SKM-1 treated with dmso at 0.1 percent for 144 hours (cell line): ENCODE measurements at regions not wholly inside any gene's neighbourhood (a gene's known extent, or its start where the extent isn't known, plus 50 kb on each side); places are given as distances from the start of the nearest gene placed in this dataset.
"Not testable (repeated sequence)": the region's sequence is repeated elsewhere in the genome, so short reads cannot be mapped to it uniquely, and the experiment has no call there.

ENCODE experiments used
- DNase-seq: peaks from one replicate; lab custom pipeline; 2025; ENCODE audit not compliant: unreplicated experiment; lab: John Stamatoyannopoulos, UW

DNA sequence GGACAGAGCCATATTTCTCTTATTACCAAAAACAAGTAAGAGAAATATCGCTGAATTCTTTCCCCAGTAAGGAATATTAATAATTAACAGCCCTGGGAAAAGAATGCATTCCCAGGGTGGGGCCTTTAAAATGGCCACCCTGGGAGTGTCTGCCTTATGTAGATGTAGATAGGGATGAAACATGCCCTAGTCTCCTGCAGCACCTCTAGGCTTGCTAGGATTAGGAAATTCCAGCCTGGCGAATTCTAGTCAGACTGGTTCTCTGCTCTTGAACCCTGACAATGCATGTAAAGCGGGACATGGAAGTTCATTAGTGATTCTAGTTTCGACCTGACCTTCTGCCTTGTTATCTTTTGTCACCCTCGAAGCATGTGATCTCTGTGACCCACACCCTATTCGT lies 405.2 kb upstream of the MAP2 start:
- DNase-seq, result not testable (repeated sequence)

DNA sequence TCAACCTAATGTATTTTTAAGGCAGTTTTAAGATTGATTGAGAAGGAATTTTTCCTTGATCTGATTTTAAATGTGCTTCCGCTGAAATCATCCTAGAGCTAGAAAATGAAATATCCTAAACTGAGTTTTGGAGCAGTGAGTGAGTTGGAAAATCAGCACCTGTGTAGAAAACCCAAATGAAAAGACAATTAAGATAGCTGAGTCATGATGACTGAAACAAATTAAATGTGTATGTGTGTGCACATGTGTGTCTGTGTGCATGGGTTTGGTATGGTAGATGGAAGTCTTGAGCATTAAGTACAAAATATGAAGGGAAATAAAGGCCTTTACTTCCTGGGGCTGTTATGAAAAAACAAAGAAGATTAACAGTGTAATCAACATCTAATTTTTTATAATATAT lies 394.6 kb upstream of the MAP2 start:
- no peak for DNase-seq

DNA sequence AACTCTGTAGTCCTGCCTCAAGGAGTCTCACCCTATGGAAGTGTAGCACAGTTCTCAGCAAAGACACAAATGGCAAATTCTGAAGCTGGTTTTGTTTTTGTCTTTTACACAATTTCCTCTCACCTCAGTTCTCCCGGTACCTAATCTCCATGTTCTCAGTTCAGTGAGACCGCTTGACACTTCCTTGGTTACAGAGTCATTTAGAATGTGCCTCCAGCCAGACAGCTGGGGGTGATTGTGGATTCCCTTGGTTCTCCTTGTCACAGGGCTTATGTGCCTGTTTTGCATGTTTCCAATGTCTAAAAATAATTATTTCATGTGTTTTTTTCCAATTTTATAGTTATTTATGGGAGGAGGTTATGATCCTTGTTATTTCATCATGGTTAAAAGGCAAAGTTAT lies 379.5 kb upstream of the MAP2 start:
- no peak for DNase-seq

DNA sequence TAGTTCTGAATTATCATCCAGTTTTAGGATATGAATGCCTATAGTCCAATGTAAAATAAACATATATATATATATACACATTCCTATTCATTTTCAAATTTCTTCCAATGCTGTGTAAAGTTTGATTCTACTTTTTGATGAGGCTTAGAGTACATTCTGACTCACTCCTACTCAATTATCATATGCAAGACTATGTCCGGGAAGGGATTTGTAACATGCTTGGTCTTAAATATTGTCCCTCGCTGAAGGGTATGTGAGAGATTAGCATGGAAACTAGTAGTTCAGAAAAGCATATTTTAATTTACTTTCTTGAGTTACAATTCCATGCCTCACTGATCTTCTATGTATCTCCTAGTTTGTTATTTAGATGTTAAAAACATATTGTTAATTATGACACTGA lies 377.7 kb upstream of the MAP2 start:
- DNase-seq, result no peak

DNA sequence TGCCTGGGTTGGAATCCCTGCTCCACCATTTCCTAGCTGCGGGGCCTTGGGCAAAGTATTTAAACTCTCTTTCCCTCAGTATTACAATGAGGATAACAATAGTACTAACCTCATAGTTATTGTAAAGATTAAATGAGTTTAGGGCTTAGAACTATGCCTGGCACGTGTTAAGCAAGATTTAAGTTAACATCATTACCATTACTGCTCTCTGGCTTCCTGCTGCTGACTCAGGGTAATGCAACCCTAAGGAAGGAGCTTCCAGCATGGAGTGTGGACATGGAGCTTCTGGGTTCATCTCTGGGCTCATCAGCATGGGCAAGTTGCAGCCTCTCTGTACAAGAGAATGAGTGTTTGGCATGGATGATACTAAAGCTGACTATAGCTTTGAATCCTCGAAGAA lies 374.2 kb upstream of the MAP2 start:
- no peak for DNase-seq

DNA sequence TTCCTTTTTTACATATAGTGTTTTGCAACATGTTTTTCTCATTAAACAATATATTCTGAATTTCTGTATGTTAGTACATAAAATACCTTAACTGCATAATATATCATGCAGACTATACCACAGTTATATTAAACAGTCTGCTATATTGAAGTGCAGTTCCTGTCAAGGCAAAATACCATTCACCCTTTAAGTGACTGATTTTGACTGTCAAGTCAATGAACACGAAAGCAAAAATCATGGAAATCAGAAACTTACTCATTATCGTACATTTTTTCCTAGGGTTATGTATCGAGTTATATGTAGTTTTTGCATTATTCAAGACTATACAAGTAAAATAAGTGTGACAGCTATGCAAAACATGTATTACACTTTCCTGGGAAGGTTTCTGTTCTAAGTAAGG lies 361.6 kb upstream of the MAP2 start:
- DNase-seq, result no peak

DNA sequence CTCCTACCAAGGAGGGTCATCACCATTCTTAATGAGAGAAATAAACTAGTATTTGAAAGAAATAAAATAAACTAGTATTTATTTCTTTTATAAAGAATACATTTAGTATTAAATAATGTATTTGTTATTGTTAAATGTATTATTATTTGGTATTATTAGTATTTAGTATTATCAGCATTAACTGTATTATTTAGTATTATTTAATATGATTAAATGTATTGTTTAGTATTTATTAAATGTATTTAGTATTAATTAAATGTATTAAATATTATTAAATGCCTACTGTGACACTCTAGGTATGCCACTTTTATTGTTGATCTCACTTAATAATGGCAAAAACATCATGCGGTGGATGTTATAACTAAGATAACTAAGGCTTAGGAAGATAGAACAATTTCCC lies 353.6 kb upstream of the MAP2 start:
- DNase-seq, result no peak

DNA sequence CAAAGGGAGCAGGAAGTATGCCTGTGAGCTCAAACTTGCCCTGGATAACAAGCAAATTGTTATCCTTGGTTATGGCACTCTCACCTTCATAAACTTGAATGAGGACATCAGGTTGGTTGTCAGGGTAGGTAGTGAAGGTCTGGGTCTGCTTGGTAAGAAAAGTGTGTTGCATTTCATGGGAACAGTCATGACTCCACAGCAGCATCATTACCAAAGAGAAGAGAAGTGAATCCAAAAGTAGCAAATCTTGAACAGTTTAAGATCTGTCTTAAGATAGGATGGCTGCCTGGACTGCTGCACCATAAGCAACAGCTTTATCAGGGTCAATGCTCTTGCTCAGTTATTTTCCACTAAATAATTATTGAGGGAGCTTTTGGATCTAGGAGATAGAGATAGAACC lies 350.7 kb upstream of the MAP2 start:
- no peak for DNase-seq

DNA sequence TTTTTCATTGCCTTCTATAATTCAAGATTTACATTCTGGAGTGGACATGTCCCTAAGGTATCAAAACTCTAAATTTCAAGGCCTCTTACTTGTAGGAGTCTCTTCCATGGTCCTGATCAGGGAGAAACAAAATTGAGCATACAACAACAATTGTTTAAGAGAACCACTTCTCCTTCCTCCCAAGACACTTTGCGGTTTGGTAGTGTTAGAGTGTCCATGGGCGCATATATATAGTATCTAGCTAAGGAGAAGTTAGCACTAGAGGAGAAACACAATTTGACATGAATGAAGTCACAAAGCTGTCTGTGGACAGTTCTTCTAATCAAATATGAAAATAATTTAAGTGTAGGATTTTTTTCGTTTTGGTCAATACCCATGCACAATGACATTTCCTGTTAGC lies 349.1 kb upstream of the MAP2 start:
- no peak for DNase-seq

DNA sequence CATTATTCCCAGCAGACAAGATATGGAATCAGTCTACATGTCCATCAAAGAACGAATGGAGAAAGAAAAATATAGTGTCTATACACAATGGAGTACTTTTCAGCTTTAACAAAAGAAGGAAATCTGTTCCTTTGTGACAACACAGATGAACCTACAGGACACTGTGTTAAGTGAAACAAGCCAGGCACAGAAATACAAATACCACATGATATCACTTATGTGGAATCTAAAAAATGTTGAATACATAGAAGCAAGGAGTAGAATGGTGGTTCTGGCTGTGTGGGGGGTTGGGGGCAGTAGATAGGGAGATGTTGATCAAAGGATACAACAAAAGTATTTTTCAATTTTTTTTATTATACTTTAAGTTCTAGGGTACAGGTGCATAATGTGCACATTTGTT lies 347.7 kb upstream of the MAP2 start:
- DNase-seq, result no peak

DNA sequence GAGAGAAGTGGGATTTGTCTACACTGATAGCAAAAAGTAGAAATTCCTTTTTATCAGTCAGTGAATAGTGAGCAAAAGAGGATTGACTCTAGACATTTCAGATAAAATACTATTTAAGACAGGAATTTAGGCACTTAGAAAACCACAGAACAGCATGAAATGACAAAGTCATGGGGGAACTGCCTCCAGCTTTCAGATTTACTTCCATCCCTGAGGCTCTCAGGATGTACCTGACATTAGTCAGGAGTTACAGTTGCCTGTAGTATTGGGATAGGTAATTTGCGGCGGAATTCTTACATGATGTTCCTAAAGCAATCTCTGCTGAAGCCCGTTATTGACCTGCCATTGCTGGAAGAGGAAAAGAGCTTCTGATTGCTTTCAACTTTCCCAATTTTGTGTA lies 337.1 kb upstream of the MAP2 start:
- no peak for DNase-seq

DNA sequence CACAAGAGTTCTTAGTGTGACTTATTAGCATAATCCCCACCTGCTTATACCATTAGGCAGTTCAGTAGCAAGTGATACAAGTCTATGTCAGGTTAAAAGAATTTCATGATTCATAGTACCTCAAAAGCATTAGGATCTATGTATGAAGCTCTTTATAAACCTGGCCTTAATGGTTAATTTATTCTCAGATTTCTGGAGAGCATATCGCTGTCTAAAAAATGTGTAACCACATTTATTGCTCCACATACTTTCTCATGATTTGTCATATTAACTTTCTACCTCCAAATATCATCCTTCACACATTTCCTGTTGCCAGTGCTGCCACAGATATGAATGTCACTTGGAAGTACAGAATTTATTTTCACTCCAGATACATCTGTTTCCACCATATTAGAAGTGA lies 332.8 kb upstream of the MAP2 start:
- no peak for DNase-seq

DNA sequence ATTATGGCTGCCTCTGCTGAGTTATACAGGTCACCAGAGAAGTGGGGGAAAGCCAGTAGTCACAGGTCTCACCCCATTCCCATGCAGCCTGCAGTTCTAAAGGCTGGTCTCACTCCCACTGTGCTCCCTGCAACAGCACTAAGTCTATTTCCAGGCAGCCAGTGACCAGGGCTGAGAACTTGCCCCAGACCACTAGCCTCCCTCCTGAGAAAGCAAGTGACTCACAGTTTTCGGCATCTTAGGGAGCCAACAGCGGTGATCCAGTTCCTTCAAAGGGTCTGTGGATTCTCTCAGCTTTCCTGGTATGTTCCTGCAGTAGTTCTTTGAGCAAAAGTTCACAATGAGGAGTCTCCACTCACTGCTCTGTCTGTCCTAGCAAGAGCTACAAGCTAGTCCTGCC lies 329.6 kb upstream of the MAP2 start:
- DNase-seq, result no peak

DNA sequence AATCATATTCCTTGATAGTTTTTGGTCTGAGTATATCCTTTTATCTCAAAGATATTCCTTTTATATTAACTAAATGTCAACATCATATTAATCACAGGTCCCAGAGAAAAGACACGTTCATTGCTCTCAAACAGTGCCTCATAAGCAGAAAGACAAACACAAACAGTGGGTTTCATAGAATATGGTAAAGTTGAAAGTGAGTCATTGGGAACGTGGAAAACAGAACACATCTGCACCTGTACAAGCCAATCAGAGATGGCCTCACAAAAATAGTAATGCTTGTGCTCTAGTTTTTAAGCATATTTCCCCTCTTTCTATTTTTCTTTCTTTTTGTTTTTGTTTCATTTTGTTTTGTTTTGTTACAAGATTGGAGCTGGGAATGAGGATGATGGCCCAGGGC lies 328.4 kb upstream of the MAP2 start:
- DNase-seq, result no peak

DNA sequence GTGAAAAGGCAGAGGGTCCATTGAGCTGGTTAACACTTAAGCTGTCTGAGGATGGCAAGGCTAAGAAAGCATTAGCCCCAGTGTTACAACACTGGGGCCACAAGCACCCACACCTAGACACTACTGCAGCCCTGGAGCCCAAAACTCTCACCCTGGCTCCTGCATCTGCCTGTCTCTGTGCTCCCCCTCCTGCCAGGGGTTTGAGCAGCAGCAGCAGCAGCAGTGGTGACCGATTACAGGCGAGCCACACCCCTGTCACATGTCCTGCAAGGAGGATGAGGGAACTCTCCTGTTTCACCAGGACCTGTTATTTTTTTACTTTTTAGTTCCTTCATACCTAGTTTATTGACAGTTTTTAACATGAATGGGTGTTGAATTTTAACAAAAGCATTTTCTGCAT lies 326.7 kb upstream of the MAP2 start:
- DNase-seq, result no peak

DNA sequence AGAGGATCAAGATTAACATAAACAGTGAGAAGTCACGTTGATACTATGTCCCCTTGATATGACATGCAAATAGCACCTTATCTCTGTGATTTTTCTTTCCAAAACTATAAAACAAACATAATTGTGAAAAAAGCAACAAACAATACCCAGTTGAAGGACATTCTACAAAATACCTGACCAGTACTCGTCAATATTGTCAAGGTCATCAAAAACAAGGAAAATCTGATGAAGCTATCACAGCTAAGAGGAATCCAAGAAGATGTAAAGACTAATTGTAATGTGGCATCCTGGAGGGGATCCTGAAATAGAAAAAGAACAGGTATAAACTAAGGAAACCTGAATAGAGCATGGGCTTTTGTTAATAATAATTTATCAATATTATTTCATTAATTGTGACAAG lies 321.5 kb upstream of the MAP2 start:
- no peak for DNase-seq

DNA sequence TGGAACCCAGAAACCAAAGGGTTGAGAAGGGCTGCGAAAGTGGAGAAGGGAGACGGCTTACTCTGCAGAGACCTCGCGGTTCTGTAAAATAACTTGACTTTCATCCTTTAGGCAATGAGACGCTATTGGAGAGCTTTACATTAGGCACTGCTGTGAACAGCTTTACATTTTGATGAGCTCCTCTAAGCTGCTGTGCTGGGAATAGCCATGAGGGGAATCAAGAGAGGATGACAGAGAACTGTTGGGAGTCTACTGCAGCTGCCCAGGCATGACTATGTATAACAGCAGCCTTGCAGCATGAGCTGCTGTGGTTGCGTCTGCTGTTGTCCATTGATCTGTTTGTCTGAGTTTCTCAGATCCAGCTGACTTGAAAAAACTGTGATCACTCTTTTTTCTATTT lies 310.8 kb upstream of the MAP2 start:
- no peak for DNase-seq

DNA sequence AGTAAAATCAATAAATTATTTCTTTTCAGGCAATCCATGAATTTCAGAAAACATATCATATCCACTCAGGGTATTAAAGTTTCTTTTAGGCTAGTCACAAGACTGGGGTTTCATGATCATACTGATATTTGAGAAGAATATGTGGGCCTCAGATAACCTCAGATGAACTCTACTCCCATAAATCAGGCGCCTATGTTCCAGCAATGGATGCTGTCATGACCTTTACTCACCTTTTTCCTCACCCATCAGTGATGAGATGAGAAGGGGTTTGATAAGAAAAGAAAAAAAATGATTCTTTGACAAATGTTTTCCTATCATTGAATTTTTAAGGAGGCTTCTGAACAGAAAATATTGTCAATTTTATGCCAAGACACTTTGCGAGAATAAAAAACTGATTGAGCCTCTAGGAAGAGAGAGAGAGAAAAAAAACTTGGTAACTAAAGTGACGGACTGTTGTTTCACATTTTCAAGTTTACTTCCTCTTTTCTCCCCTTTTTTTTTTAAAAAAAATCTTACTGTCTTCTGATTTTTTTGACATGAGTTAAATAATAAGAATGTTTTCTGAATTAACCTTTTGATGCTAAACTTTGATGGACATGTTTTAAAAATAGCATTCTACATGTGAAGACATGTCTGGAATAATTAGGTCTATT lies 309.1 kb upstream of the MAP2 start:
- peak; percentile 2 for DNase-seq

DNA sequence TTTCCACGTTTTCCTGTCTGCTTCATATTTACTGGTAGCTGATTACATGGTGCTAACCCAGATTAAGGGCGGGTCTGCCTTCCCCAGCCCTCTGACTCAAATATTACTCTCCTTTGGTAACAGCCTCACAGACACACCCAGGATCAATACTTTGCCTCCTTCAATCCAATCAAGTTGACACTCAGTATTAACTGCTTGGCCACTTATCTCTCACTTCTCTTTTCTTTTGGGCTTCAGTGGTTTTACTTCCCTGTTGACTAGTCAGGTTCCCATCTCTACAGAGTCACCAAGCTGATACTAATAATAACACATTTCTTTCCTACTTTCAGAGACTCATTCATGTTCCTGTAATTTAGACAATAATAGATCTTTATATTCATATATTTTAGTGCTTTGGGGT lies 302.2 kb upstream of the MAP2 start:
- peak; percentile 38 for DNase-seq

DNA sequence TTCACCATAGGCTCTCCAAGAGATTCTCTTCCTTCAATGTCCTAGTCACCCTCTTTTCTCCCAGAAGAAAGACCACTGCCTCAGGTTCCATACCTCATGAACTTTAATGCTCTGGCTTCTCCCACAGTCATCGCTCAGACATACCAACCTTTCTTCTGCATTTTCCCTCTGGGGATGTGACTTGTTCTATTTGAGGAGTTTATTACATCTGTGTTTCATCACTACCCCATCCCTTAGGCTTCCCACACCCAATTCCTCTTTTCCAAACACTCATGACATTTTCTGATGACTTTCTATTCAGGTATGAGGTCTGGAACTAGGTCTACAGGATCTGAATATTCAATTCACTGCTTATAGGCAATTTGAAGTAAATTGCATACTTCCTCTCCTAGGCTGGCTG lies 298.6 kb upstream of the MAP2 start:
- no peak for DNase-seq

DNA sequence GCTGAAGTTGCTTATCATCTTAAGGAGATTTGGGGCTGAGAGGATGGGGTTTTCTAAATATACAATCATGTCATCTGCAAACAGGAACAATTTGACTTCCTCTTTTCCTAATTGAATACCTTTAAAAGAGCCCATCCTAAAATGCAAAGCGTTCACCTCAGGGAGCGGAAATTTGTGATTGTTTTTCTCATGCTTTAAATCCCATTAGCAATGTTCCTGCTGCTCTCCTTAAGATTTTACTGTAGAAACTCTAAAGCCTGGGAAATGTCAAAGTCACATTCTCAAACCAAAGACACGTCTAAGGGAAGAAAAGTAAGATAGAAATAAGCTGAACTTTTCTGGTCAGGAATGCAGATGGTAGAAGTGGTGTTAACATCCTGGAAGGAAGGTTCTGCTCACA lies 285.8 kb upstream of the MAP2 start:
- no peak for DNase-seq

DNA sequence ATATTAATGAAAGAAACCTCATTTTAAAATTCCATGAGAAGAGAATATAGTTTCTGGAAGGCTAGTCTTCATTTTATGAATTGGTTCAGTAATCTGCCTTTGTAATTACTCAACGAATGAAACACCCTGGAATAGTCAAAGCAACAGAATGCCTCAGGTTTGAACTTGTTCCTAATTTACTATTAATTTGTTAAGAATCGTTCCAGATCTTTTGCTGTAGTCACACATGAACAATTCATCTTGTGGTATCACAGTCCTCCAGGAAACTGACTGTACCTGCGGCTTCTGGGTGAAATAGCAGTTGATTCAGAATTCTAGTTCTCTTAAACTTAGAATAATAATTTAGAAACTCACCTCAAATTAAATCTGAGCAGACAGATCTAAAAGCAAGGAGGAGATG lies 282.7 kb upstream of the MAP2 start:
- no peak for DNase-seq

DNA sequence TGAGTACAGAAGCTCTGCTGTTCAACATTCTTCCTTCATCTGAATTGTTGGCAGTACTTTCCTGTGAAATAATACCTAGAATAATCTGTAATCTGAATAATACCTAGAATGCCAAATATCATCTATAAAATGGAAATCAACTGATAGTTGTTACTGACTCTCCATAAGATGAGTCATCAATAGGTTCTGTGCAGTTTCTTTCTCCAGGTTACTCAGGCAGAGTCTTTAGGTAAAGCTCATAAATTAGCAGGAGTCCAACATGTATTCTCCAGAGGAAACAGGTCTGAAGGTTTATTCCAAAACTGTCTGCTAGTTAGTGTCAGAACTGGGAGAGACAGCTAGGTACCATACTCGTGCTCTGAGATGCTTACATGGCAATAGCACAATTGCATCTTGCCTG lies 282.0 kb upstream of the MAP2 start:
- DNase-seq, result no peak

DNA sequence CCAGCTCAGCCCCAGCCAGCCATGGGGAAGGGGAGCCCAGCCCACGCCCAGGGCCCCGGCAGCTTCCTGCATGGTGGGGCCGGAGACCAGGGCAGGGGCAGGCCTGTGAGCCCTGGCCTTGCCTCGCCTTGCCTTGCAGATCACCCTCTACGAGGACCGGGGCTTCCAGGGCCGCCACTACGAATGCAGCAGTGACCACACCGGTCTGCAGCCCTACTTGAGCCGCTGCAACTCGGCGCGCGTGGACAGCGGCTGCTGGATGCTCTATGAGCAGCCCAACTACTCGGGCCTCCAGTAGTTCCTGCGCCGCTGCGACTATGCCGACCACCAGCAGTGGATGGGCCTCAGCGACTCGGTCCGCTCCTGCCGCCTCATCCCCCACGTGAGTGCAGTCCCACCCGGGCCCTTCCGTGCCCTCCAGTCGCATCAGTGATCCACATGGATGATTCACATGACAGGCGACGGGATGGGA lies 278.6 kb upstream of the MAP2 start:
- DNase-seq, result not testable (repeated sequence)
